ENCODE measurements at regions not wholly inside any gene's neighbourhood (a gene's known extent, or its start where the extent isn't known, plus 50 kb on each side); places are given as distances from the start of the nearest gene placed in this dataset.

- BruUV-seq (replicated peaks) = no TSS peak
- CTCF ChIA-PET = no interaction called here
- no peak for ATAC-seq
- H3K9me2 ChIP-seq (ENCODE audit: insufficient read depth) = no peaks in the 10 kb centered on the region
- H3K36me3 ChIP-seq (ENCODE audit: control insufficient read depth in 1 of 2, insufficient read depth in 2 of 2, low read length in 2 of 2) = no peaks in the 10 kb centered on the region
- no peak overlapping the region for H3K9ac ChIP-seq (ENCODE audit: low read length)
- TF ChIP-seq FOSL1 (IDR thresholded peaks at IDR 0.05; ENCODE audit: low read depth) = no peak
- TF ChIP-seq ATF3 (IDR thresholded peaks at IDR 0.05) = no peak
- TF ChIP-seq REST (IDR thresholded peaks at IDR 0.05; ENCODE audit: low read depth) = no peak
- no peak for TF ChIP-seq SIN3A (IDR thresholded peaks at IDR 0.05; ENCODE audit: low read depth)
- no peak for TF ChIP-seq EZH2 (IDR thresholded peaks at IDR 0.05)
- TF ChIP-seq SRF (IDR thresholded peaks at IDR 0.05; ENCODE audit: low read depth) = no peak
- no peak for TF ChIP-seq CEBPB (IDR thresholded peaks at IDR 0.05; ENCODE audit: low read depth)
- no peak for TF ChIP-seq EZH2phosphoT487 (IDR thresholded peaks at IDR 0.05; ENCODE audit: borderline replicate concordance)
- no peak for TF ChIP-seq POLR2AphosphoS5 (IDR thresholded peaks at IDR 0.05; ENCODE audit: low read depth, low read length)
- no peak for TF ChIP-seq SP1 (IDR thresholded peaks at IDR 0.05; ENCODE audit: low read depth)
- no peak for TF ChIP-seq ELF1 (IDR thresholded peaks at IDR 0.05; ENCODE audit: borderline replicate concordance, low read depth)
- no peak for TF ChIP-seq ZFX (IDR thresholded peaks at IDR 0.05)
- TF ChIP-seq ZNF274 (IDR thresholded peaks at IDR 0.05; ENCODE audit: low read depth, low read length) = no peak
- TF ChIP-seq ZBTB33 (IDR thresholded peaks at IDR 0.05; ENCODE audit: extremely low read depth, insufficient replicate concordance, low read length) = no peak
- no peak for TF ChIP-seq CTCF (IDR thresholded peaks at IDR 0.05 in 2 of 3, conservative IDR thresholded peaks at IDR 0.05 in 1 of 3; ENCODE audit: borderline replicate concordance in 1 of 3, insufficient read depth in 1 of 3, low read depth in 2 of 3, low read length in 2 of 3)
- TF ChIP-seq JUND (IDR thresholded peaks at IDR 0.05) = no peak
- TF ChIP-seq POLR2A (IDR thresholded peaks at IDR 0.05; ENCODE audit: borderline replicate concordance, extremely low read depth, insufficient read depth, insufficient read length) = no peak
- TF ChIP-seq CBX3 (IDR thresholded peaks at IDR 0.05; ENCODE audit: low read depth) = no peak
- TF ChIP-seq RAD21 (IDR thresholded peaks at IDR 0.05; ENCODE audit: low read depth) = no peak
- TF ChIP-seq MAX (IDR thresholded peaks at IDR 0.05) = no peak
- H3K27me3 ChIP-seq (ENCODE audit: insufficient read depth, low read length) = no peaks in the 10 kb centered on the region
- H3K79me2 ChIP-seq (ENCODE audit: insufficient read depth, low read length) = no peaks in the 10 kb centered on the region
- no peak for DNase-seq (ENCODE audit: low read depth, low spot score)
- RAD21 ChIA-PET (ENCODE audit: low non-redundant PET in 1 of 2, low total read pairs in 2 of 2, uncharacterized antibody in 2 of 2, unreplicated experiment in 2 of 2) = no interaction called here
- no peaks in the 10 kb centered on the region for H3K9me3 ChIP-seq (ENCODE audit: control insufficient read depth in 1 of 2, insufficient read depth in 1 of 2, low read depth in 1 of 2, low read length in 2 of 2)
- peaks cover 0 to 13% of the 10 kb centered on the region in 2 experiments; a peak in 2 of 4 replicates for H3K4me1 ChIP-seq (ENCODE audit: control insufficient read depth in 1 of 2, insufficient read depth in 2 of 2, low read length in 2 of 2)
- no peaks in the 10 kb centered on the region for H4K20me1 ChIP-seq (ENCODE audit: insufficient read depth)
- intact Hi-C loops (cut with micrococcal nuclease) = no loop called here
- no peak overlapping the region for H3K27ac ChIP-seq (ENCODE audit: low read depth, low read length)
- H3K4me2 ChIP-seq (ENCODE audit: low read length) = no peak overlapping the region
- POLR2A ChIA-PET = no interaction called here
- H3K4me3 ChIP-seq (replicated peaks in 1 of 2; ENCODE audit: low read depth in 1 of 2, low read length in 2 of 2) = no peak overlapping the region
- H2AFZ ChIP-seq (ENCODE audit: low read depth, low read length, poor library complexity, severe bottlenecking) = no peak overlapping the region
Measured at GRCh38 chr11:29263971-29264682, 752.7 kb downstream of the KCNA4 start.
